Fibroblast of villous mesenchyme (primary cell): ENCODE measurements at regions not wholly inside any gene's neighbourhood (a gene's known extent, or its start where the extent isn't known, plus 50 kb on each side); places are given as distances from the start of the nearest gene placed in this dataset.
"Not testable (repeated sequence)": the region's sequence is repeated elsewhere in the genome, so short reads cannot be mapped to it uniquely, and the experiment has no call there.

Source experiments
- DNase-seq: peaks from one replicate; pipeline ENCODE4 v3.0.0-alpha.2; 2010; ENCODE audit warnings: low read depth
- H3K4me3 ChIP-seq: 2 replicates; pipeline ENCODE4 v1.5.1; 2011; ENCODE audit warnings: low read depth, mild to moderate bottlenecking, low read length
- CTCF ChIP-seq: IDR thresholded peaks from 2 replicates; pipeline ENCODE4 v1.5.1; 2012; ENCODE audit warnings: low read depth, mild to moderate bottlenecking, low read length; ENCODE audit not compliant: insufficient read depth

- no peak overlapping the region for H3K4me3 ChIP-seq
- no peak for DNase-seq
- TF ChIP-seq CTCF = no peak
Measured at GRCh38 chr6:170004585-170005210, 253.3 kb downstream of the ERMARD start.

- DNase-seq = no peak
- no peak for TF ChIP-seq CTCF
- no peak overlapping the region for H3K4me3 ChIP-seq
Measured at GRCh38 chr6:170003451-170004160, 252.2 kb downstream of the ERMARD start.

GRCh38 chr6:170003027-170003426 lies 251.6 kb downstream of the ERMARD start:
- DNase-seq = no peak
- H3K4me3 ChIP-seq = no peak overlapping the region
- TF ChIP-seq CTCF = peak; percentile 8

- H3K4me3 ChIP-seq, DNase-seq: not testable (repeated sequence)
Measured at GRCh38 chr6:170001782-170002181, 250.4 kb downstream of the ERMARD start.

GRCh38 chr6:170000071-170000843 lies 248.8 kb downstream of the ERMARD start:
- TF ChIP-seq CTCF = no peak
- no peak overlapping the region for H3K4me3 ChIP-seq
- DNase-seq = no peak

GRCh38 chr6:169999367-169999766 lies 247.9 kb downstream of the ERMARD start:
- no peak overlapping the region for H3K4me3 ChIP-seq
- TF ChIP-seq CTCF = no peak
- DNase-seq = no peak

GRCh38 chr6:169998457-169998856 lies 247.0 kb downstream of the ERMARD start:
- DNase-seq = no peak
- no peak overlapping the region for H3K4me3 ChIP-seq
- TF ChIP-seq CTCF = no peak
